PC-9 (cell line): ENCODE measurements at regions not wholly inside any gene's neighbourhood (a gene's known extent, or its start where the extent isn't known, plus 50 kb on each side); places are given as distances from the start of the nearest gene placed in this dataset.

Source experiments
- CTCF ChIP-seq: fragments of 200-600 bp; sonication (generic); conservative IDR thresholded peaks from 2 replicates; pipeline ENCODE4 v1.6.1; 2017; ENCODE audit warnings: mixed run types, antibody characterized with exemption, mild to moderate bottlenecking, moderate library complexity
- EZH2 ChIP-seq: fragments of 200-600 bp; sonication (generic); IDR thresholded peaks from 2 replicates; pipeline ENCODE4 v1.8.0; 2017; ENCODE audit warnings: antibody characterized with exemption, low read depth

GRCh38 chr7:85695041-85695440 is 508.2 kb upstream of the SEMA3D start:
- no peak for TF ChIP-seq EZH2
- TF ChIP-seq CTCF = no peak
